ENCODE measurements at regions not wholly inside any gene's neighbourhood (a gene's known extent, or its start where the extent isn't known, plus 50 kb on each side); places are given as distances from the start of the nearest gene placed in this dataset.

DNA sequence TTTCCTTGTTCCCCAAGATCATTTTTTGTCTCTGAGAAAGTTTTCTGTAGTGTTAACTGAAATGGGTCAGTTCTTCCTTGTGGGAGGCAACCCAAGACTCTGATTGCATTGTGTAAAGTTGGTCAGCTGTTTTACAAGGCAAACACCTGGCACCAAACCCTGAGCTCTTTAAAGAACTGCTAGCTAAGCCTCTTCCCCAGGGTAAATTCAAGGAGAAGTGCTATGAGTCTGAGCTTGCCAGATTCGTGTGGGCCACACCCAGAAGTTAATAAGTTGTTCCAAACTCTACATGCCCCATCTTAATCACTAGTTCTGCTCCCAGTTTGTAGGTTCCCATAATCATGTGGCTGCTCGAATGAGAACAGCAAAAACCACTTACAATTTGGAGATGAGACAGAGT is 214.5 kb downstream of the BTG1 start:
- no peaks in the 10 kb centered on the region for H3K36me3 Mint-ChIP-seq (ENCODE audit: low read depth)
- no peaks in the 10 kb centered on the region for H3K27me3 Mint-ChIP-seq (ENCODE audit: low read depth)
- TF ChIP-seq, protein P1, sequence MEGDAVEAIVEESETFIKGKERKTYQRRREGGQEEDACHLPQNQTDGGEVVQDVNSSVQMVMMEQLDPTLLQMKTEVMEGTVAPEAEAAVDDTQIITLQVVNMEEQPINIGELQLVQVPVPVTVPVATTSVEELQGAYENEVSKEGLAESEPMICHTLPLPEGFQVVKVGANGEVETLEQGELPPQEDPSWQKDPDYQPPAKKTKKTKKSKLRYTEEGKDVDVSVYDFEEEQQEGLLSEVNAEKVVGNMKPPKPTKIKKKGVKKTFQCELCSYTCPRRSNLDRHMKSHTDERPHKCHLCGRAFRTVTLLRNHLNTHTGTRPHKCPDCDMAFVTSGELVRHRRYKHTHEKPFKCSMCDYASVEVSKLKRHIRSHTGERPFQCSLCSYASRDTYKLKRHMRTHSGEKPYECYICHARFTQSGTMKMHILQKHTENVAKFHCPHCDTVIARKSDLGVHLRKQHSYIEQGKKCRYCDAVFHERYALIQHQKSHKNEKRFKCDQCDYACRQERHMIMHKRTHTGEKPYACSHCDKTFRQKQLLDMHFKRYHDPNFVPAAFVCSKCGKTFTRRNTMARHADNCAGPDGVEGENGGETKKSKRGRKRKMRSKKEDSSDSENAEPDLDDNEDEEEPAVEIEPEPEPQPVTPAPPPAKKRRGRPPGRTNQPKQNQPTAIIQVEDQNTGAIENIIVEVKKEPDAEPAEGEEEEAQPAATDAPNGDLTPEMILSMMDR (conservative IDR thresholded peaks at IDR 0.05) = no peak
- H3K4me3 Mint-ChIP-seq = no peak overlapping the region
- peaks cover 8% of the 10 kb centered on the region for H3K4me1 Mint-ChIP-seq
- no peaks in the 10 kb centered on the region for H3K9me3 Mint-ChIP-seq
- H3K27ac Mint-ChIP-seq (ENCODE audit: unreplicated experiment) = no peak overlapping the region
- DNase-seq (ENCODE audit: low read depth, low spot score) = no peak

DNA sequence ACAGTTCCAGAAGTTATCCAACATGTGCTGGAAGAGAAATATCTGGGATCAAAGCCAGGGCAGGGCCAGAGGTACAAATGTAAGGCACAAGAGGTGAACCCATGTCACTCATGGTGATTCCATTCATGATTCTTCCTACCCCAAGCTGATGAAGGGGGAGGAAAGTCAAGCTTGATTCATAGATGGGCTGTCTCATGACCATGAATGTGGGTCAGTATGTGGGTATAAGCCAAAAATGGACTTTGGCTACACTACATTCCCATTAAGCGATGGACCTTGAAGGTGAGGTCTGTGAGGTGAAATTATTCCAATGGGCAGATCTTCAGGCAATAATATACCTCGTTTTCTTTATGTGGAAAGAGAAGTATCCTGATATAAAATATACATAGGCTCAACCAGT is 217.1 kb downstream of the BTG1 start:
- Mint-ChIP-seq H3K4me3 (no peak overlapping the region), H3K27ac (ENCODE audit: unreplicated experiment) (no peak overlapping the region), H3K9me3 (no peaks in the 10 kb centered on the region), H3K36me3 (ENCODE audit: low read depth) (no peaks in the 10 kb centered on the region), H3K4me1 (peaks cover 6% of the 10 kb centered on the region), H3K27me3 (ENCODE audit: low read depth) (no peaks in the 10 kb centered on the region)
- TF ChIP-seq, protein P1 (conservative IDR thresholded peaks at IDR 0.05) = no peak
- no peak for DNase-seq (ENCODE audit: low read depth, low spot score)

DNA sequence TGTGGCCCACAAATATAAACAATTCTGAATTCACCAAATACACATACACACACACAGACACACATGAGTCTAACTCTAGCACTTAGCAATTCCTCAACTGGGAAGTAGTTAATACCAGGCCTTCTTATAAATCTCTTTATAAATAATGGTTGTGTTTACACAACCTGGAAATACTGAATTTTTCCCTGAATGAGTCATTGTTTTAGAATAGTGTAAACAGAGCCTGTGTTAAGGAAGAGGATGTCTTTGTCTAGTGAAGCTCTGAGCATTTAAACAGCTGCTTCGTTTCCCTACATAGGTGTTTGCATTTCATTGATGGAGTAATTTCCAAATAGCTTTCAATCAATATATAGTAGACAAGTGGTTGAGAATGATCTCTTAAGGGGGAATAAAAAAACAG is 218.8 kb downstream of the BTG1 start:
- TF ChIP-seq, protein P1 (conservative IDR thresholded peaks at IDR 0.05) = no peak
- Mint-ChIP-seq H3K27ac (ENCODE audit: unreplicated experiment) (no peak overlapping the region), H3K4me1 (peaks cover 5% of the 10 kb centered on the region), H3K4me3 (no peak overlapping the region), H3K9me3 (no peaks in the 10 kb centered on the region), H3K27me3 (ENCODE audit: low read depth) (no peaks in the 10 kb centered on the region), H3K36me3 (ENCODE audit: low read depth) (no peaks in the 10 kb centered on the region)
- DNase-seq (ENCODE audit: low read depth, low spot score) = no peak

DNA sequence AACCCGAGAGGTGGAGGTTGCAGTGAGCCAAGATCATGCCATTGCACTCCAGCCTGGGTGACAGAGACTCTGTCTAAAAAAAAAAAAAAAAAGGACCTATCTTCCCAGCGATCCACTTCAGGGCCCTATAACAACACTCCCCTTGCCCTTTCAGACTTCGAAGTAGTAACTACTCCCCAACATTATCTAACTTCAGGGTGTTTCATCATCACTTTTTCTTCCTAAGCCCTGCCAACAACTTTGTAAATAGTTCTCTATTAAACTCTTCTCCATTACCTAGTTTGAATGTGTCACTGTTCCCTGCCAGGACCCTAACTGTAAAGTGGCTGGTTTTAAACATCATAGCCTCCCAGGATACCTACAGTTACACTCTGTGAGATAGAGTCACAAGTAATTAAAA is 220.8 kb downstream of the BTG1 start:
- no peak overlapping the region for H3K27ac Mint-ChIP-seq (ENCODE audit: unreplicated experiment)
- H3K9me3 Mint-ChIP-seq = no peaks in the 10 kb centered on the region
- TF ChIP-seq, protein P1 (conservative IDR thresholded peaks at IDR 0.05) = no peak
- H3K4me3 Mint-ChIP-seq = no peak overlapping the region
- H3K36me3 Mint-ChIP-seq (ENCODE audit: low read depth) = no peaks in the 10 kb centered on the region
- no peaks in the 10 kb centered on the region for H3K27me3 Mint-ChIP-seq (ENCODE audit: low read depth)
- H3K4me1 Mint-ChIP-seq = peaks cover 5% of the 10 kb centered on the region
- DNase-seq (ENCODE audit: low read depth, low spot score) = no peak

DNA sequence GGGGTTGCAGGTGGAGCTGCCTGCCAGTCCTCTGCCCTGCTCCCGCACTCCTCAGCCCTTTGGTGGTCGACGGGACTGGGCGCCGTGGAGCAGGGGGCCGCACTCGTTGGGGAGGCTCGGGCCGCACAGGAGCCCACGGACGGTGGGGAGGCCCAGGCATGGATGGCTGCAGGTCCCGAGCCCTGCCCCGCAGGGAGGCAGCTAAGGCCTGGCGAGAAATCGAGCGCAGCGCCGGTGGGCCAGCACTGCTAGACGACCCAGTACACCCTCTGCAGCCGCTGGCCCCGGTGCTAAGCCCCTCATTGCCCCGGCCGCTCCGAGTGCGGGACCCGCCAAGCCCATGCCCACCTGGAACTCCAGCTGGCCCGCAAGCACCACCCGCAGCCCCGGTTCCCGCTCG is 221.8 kb downstream of the BTG1 start:
- no peak overlapping the region for H3K27ac Mint-ChIP-seq (ENCODE audit: unreplicated experiment)

More for the DNA sequence above, 221.8 kb downstream of the BTG1 start:
- TF ChIP-seq, protein P1 (conservative IDR thresholded peaks at IDR 0.05) = no peak
- Mint-ChIP-seq H3K9me3 (no peaks in the 10 kb centered on the region), H3K4me1 (peaks cover 5% of the 10 kb centered on the region), H3K4me3 (no peak overlapping the region), H3K27me3 (ENCODE audit: low read depth) (no peaks in the 10 kb centered on the region), H3K36me3 (ENCODE audit: low read depth) (no peaks in the 10 kb centered on the region)
- no peak for DNase-seq (ENCODE audit: low read depth, low spot score)
